GM12878 (cell line): ENCODE measurements at regions not wholly inside any gene's neighbourhood (a gene's known extent, or its start where the extent isn't known, plus 50 kb on each side); places are given as distances from the start of the nearest gene placed in this dataset.

Experiments
- ATAC-seq: fragments of 200-7000 bp; cut with Tn5 transposase; 3 replicates; pipeline ENCODE4 v1.9.1; 2020; ENCODE audit warnings: mild to moderate bottlenecking, moderate library complexity
- BruUV-seq: library from RNA; stranded (reverse); fragments of 400-500 nt; replicated peaks from 2 replicates; lab custom pipeline; 2021; lab: Mats Ljungman, UMichigan
- CTCF ChIA-PET: fragments of 300-600 bp; sonication (Branson Sonifier 250); formaldehyde crosslinking; extraction: SDS; loops from one replicate; lab custom pipeline; 2021; ENCODE audit warnings: inconsistent platforms; lab: Yijun Ruan, JAX
- POLR2A ChIA-PET: fragments of 350-600 bp; formaldehyde crosslinking; extraction: SDS; loops from one replicate; lab custom pipeline; 2021; ENCODE audit warnings: inconsistent platforms; lab: Charles Lee
- RAD21 ChIA-PET: fragments of 300-600 bp; sonication (Branson Sonifier 250); formaldehyde crosslinking; loops from one replicate; lab custom pipeline; 2023; ENCODE audit warnings: antibody characterized with exemption; ENCODE audit not compliant: unreplicated experiment; lab: Charles Lee
- SMC1A ChIA-PET: fragments of 300-600 bp; sonication (Branson Sonifier 250); formaldehyde crosslinking; loops from one replicate; lab custom pipeline; 2023; ENCODE audit not compliant: unreplicated experiment, uncharacterized antibody; lab: Charles Lee
- DNase-seq: peaks from one replicate; pipeline ENCODE4 v3.0.0-alpha.2; 2011; ENCODE audit warnings: low read depth, low spot score
- FAIRE-seq: peaks from 3 replicates; lab custom pipeline; 2011; peaks lifted over from hg19 to GRCh38; lab: Jason Lieb, UNC
- H2AFZ ChIP-seq: 2 replicates; pipeline ENCODE4 v1.6.0; 2011; ENCODE audit warnings: low read depth, low read length, control low read depth; ENCODE audit not compliant: control insufficient read depth
- H3K27ac ChIP-seq: 2 replicates; pipeline ENCODE4 v1.5.1; 2011; ENCODE audit warnings: control low read depth; ENCODE audit not compliant: control insufficient read depth, insufficient read depth
- H3K27me3 ChIP-seq, 2 experiments: replicated peaks in 1 of 2; 2 replicates each; pipeline versions ENCODE4 v1.6.0 to v1.6.1; 2011; ENCODE audit warnings: low read length in 1 of 2; ENCODE audit not compliant: control insufficient read depth in 2 of 2, insufficient read depth in 2 of 2
- H3K36me3 ChIP-seq, 2 experiments: 2 replicates each; pipeline ENCODE4 v1.5.1; 2011; ENCODE audit warnings: low read length in 1 of 2; ENCODE audit not compliant: control insufficient read depth in 2 of 2, insufficient read depth in 2 of 2
- H3K4me1 ChIP-seq: 2 replicates; pipeline ENCODE4 v1.6.1; 2011; ENCODE audit warnings: mild to moderate bottlenecking, low read length, moderate library complexity, mixed read lengths; ENCODE audit not compliant: control insufficient read depth, insufficient read depth
- H3K4me2 ChIP-seq: 2 replicates; pipeline ENCODE4 v1.6.0; 2011; ENCODE audit warnings: control low read depth; ENCODE audit not compliant: control insufficient read depth, insufficient read depth
- H3K4me3 ChIP-seq: fragments of 200-600 bp; sonication (generic); 2 replicates; pipeline ENCODE4 v1.5.1; 2016
- H3K79me2 ChIP-seq: 2 replicates; pipeline ENCODE4 v1.6.0; 2011; ENCODE audit warnings: low read length; ENCODE audit not compliant: control insufficient read depth, insufficient read depth
- H3K9ac ChIP-seq: 2 replicates; pipeline ENCODE4 v1.8.0; 2011; ENCODE audit warnings: low read length, control low read depth, mixed read lengths; ENCODE audit not compliant: control insufficient read depth, insufficient read depth
- H3K9me3 ChIP-seq: replicated peaks from 3 replicates; pipeline ENCODE4 v1.5.1; 2011; ENCODE audit warnings: mild to moderate bottlenecking, low read length; ENCODE audit not compliant: control insufficient read depth, insufficient read depth
- H4K20me1 ChIP-seq: 2 replicates; pipeline ENCODE4 v1.6.0; 2011; ENCODE audit not compliant: control insufficient read depth, insufficient read depth
- BCLAF1 ChIP-seq: fragments of 450-650 bp; IDR thresholded peaks from 2 replicates; pipeline ENCODE4 v1.6.1; 2017; ENCODE audit warnings: antibody characterized with exemption, mild to moderate bottlenecking, moderate library complexity
- CHD4 ChIP-seq: fragments of 200-600 bp; sonication (generic); IDR thresholded peaks from 2 replicates; pipeline ENCODE4 v1.6.1; 2016; ENCODE audit warnings: mild to moderate bottlenecking
- E2F4 ChIP-seq: IDR thresholded peaks from 2 replicates; pipeline ENCODE4 v1.6.1; 2012; ENCODE audit warnings: low read depth, low read length, improper control_type of control experiment
- ELK1 ChIP-seq: IDR thresholded peaks from 2 replicates; pipeline ENCODE4 v1.6.1; 2012; ENCODE audit warnings: low read depth, low read length, improper control_type of control experiment
- EP300 ChIP-seq, 2 experiments: fragments of 150-350 bp in 1 of 2; IDR thresholded peaks; 2 replicates each; pipeline ENCODE4 v1.6.1; 2011 to 2012; ENCODE audit warnings: low read depth in 2 of 2, low read length in 2 of 2, borderline replicate concordance in 1 of 2, improper control_type of control experiment in 1 of 2, inconsistent platforms in 1 of 2; ENCODE audit not compliant: control insufficient read depth in 1 of 2
- GATAD2B ChIP-seq: fragments of 450-650 bp; conservative IDR thresholded peaks from 2 replicates; pipeline ENCODE4 v1.6.1; 2017; ENCODE audit warnings: low read depth, mild to moderate bottlenecking, moderate library complexity
- HDAC6 ChIP-seq: fragments of 200-600 bp; sonication (generic); IDR thresholded peaks from one replicate; pipeline ENCODE4 v1.8.0; 2017; ENCODE audit warnings: antibody characterized with exemption; ENCODE audit not compliant: unreplicated experiment
- MTA3 ChIP-seq: IDR thresholded peaks from 2 replicates; pipeline ENCODE4 v1.6.1; 2012; ENCODE audit warnings: low read length, inconsistent platforms, borderline replicate concordance
- NBN ChIP-seq: fragments of 450-650 bp; IDR thresholded peaks from 2 replicates; pipeline ENCODE4 v1.6.1; 2016
- NFIC ChIP-seq: IDR thresholded peaks from 2 replicates; pipeline ENCODE4 v1.6.1; 2012; ENCODE audit warnings: low read depth, mild to moderate bottlenecking, inconsistent platforms, low read length, moderate library complexity
- NFXL1 ChIP-seq: fragments of 450-650 bp; IDR thresholded peaks from 2 replicates; pipeline ENCODE4 v1.6.1; 2017; ENCODE audit warnings: antibody characterized with exemption, mild to moderate bottlenecking, borderline replicate concordance
- POLR2A ChIP-seq: IDR thresholded peaks from 2 replicates; pipeline ENCODE4 v1.6.1; 2011; ENCODE audit warnings: low read depth, mild to moderate bottlenecking, low read length
- POLR2AphosphoS2 ChIP-seq: IDR thresholded peaks from 2 replicates; pipeline ENCODE4 v1.6.1; 2011; ENCODE audit warnings: low read depth, mild to moderate bottlenecking, low read length, improper control_type of control experiment, moderate library complexity
- STAT3 ChIP-seq: IDR thresholded peaks from 2 replicates; pipeline ENCODE4 v1.6.1; 2011; ENCODE audit warnings: low read depth, low read length, improper control_type of control experiment
- TCF12 ChIP-seq: IDR thresholded peaks from 2 replicates; pipeline ENCODE4 v1.6.1; 2011; ENCODE audit warnings: low read depth, mild to moderate bottlenecking, low read length
- WGBS: methylation state at CpG from one replicate; pipeline ENCODE4 v1.1.6; 2016; ENCODE audit warnings: low lambda C conversion rate; ENCODE audit not compliant: insufficient replicate concordance, insufficient coverage; ENCODE audit errors: missing lambda C conversion rate; 5-methylcytosine and 5-hydroxymethylcytosine counted together
- in situ Hi-C: fragments of 300-500 bp; cut with MboI; formaldehyde crosslinking; loops from 9 replicates; pipeline ENCODE4 v1.14.3; 2018; ENCODE audit warnings: mixed read lengths
- intact Hi-C: fragments of 100-400 bp; cut with micrococcal nuclease; formaldehyde crosslinking; loops from one replicate; pipeline ENCODE4 v1.14.2; 2022; ENCODE audit not compliant: unreplicated experiment

GRCh38 chr1:58942759-58943191 lies 158.9 kb upstream of the JUN start:
- in situ Hi-C loops, result no loop called here
- WGBS, result 38% methylated on average over 5 of the region's 5 CpGs
- ChIA-PET RAD21 (interaction anchor here (1.6 kb wide), 1 partner anchor 78 kb away, joined by 3 read pairs; no protein-coding TSS in a partner anchor), POLR2A (no interaction called here), SMC1A (interaction anchor here (1.4 kb wide), 1 partner anchor 15 kb away, joined by 4 read pairs; no protein-coding TSS in a partner anchor), CTCF (interaction anchor here (1.8 kb wide), 1 partner anchor 756 kb away, joined by 5 read pairs; no protein-coding TSS in a partner anchor)
- Histone ChIP-seq H3K9ac (no peak overlapping the region), H3K4me3 (no peak overlapping the region), H2AFZ (no peak overlapping the region), H4K20me1 (no peaks in the 10 kb centered on the region), H3K79me2 (no peaks in the 10 kb centered on the region), H3K4me2 (no peak overlapping the region), H3K36me3 (no peaks in the 10 kb centered on the region), H3K27me3 (no peaks in the 10 kb centered on the region), H3K27ac (no peak overlapping the region), H3K9me3 (no peaks in the 10 kb centered on the region; the same call in 2 of the 3 replicates), H3K4me1 (no peaks in the 10 kb centered on the region)
- no peak for TF ChIP-seq TCF12
- TF ChIP-seq EP300 (IDR thresholded peaks at IDR 0.05; ENCODE audit: borderline replicate concordance in 1 of 2, control insufficient read depth in 1 of 2, low read depth in 2 of 2, low read length in 2 of 2), result no peak
- TF ChIP-seq BCLAF1, result no peak
- TF ChIP-seq HDAC6, result no peak
- no peak for TF ChIP-seq STAT3
- TF ChIP-seq POLR2A, result no peak
- TF ChIP-seq NFXL1, result no peak
- TF ChIP-seq ELK1, result no peak
- no peak for TF ChIP-seq MTA3
- no peak for TF ChIP-seq POLR2AphosphoS2
- TF ChIP-seq GATAD2B, result no peak
- no peak for TF ChIP-seq NBN
- TF ChIP-seq NFIC, result no peak
- TF ChIP-seq E2F4, result no peak
- TF ChIP-seq CHD4, result no peak
- no TSS peak for BruUV-seq
- intact Hi-C loops, result no loop called here
- DNase-seq (no peak), ATAC-seq (no peak), FAIRE-seq (no peak)
